HepG2 (cell line): ENCODE measurements at regions not wholly inside any gene's neighbourhood (a gene's known extent, or its start where the extent isn't known, plus 50 kb on each side); places are given as distances from the start of the nearest gene placed in this dataset.

Experiments
- ATAC-seq: fragments of 200-7000 bp; cut with Tn5 transposase; 3 replicates; pipeline ENCODE4 v1.9.1; 2020; ENCODE audit warnings: mild to moderate bottlenecking, moderate library complexity
- BruUV-seq: library from RNA; stranded (reverse); fragments of 400-500 nt; replicated peaks from 2 replicates; lab custom pipeline; 2021; lab: Mats Ljungman, UMichigan
- CTCF ChIA-PET: fragments of 300-600 bp; formaldehyde crosslinking; extraction: SDS; loops from one replicate; lab custom pipeline; 2021; ENCODE audit warnings: low total read pairs, inconsistent platforms, low intra/inter-chr PET ratio; lab: Yijun Ruan, JAX
- POLR2A ChIA-PET: fragments of 350-600 bp; sonication (Branson Sonifier 250); formaldehyde crosslinking; loops from one replicate; lab custom pipeline; 2020; ENCODE audit warnings: antibody characterized with exemption, inconsistent platforms; lab: Yijun Ruan, JAX
- DNase-seq: peaks from one replicate; pipeline ENCODE4 v3.0.0-alpha.2; 2015; ENCODE audit warnings: low spot score
- FAIRE-seq: peaks from 3 replicates; lab custom pipeline; 2011; peaks lifted over from hg19 to GRCh38; lab: Jason Lieb, UNC
- H2AFZ ChIP-seq: one replicate; pipeline ENCODE4 v1.6.1; 2011; ENCODE audit warnings: low read length, inconsistent platforms
- H3K27ac ChIP-seq: fragments of 300-600 bp; 3 replicates; pipeline ENCODE4 v1.8.0; 2011; ENCODE audit warnings: mixed run types, mild to moderate bottlenecking, mixed read lengths, low read length, inconsistent platforms; ENCODE audit not compliant: insufficient read depth; ENCODE audit errors: extremely low read length
- H3K27me3 ChIP-seq, 2 experiments: fragments of 200-600 bp in 1 of 2; 2 replicates in 1 of 2; 3 replicates in 1 of 2; pipeline versions ENCODE4 v1.6.0 to v1.8.0; 2011; ENCODE audit warnings: low read length in 2 of 2, mild to moderate bottlenecking in 2 of 2, moderate library complexity in 2 of 2, inconsistent platforms in 1 of 2; ENCODE audit not compliant: insufficient read depth in 2 of 2, control insufficient read depth in 1 of 2
- H3K36me3 ChIP-seq, 2 experiments: fragments of 200-600 bp in 1 of 2; replicated peaks in 1 of 2; 2 replicates in 1 of 2; 3 replicates in 1 of 2; pipeline versions ENCODE4 v1.5.1 to v1.8.0; 2011; ENCODE audit warnings: low read length in 2 of 2, inconsistent platforms in 1 of 2; ENCODE audit not compliant: insufficient read depth in 2 of 2, control insufficient read depth in 1 of 2
- H3K4me1 ChIP-seq: 2 replicates; pipeline ENCODE4 v1.5.1; 2012; ENCODE audit warnings: low read length, inconsistent platforms; ENCODE audit not compliant: insufficient read depth
- H3K4me2 ChIP-seq: 2 replicates; pipeline ENCODE4 v1.6.0; 2011; ENCODE audit warnings: low read depth, low read length, inconsistent platforms
- H3K4me3 ChIP-seq, 3 experiments: fragments of 200-600 bp in 1 of 3; sonication (generic), shearing (Covaris generic) in 1 of 3; replicated peaks in 1 of 3; 2 replicates each; pipeline ENCODE4 v1.5.1; 2011 to 2016; ENCODE audit warnings: low read length in 3 of 3, inconsistent platforms in 2 of 3, low read depth in 2 of 3, mild to moderate bottlenecking in 2 of 3, control low read depth in 1 of 3, mixed read lengths in 1 of 3; ENCODE audit not compliant: insufficient read depth in 1 of 3
- H3K79me2 ChIP-seq: one replicate; pipeline ENCODE4 v1.6.1; 2011; ENCODE audit warnings: low read length, inconsistent platforms; ENCODE audit not compliant: insufficient read depth
- H3K9ac ChIP-seq: 2 replicates; pipeline ENCODE4 v1.6.0; 2011; ENCODE audit warnings: mild to moderate bottlenecking, low read depth, low read length, inconsistent platforms; ENCODE audit not compliant: insufficient read depth
- H3K9me3 ChIP-seq: 2 replicates; pipeline ENCODE4 v1.5.1; 2012; ENCODE audit warnings: mild to moderate bottlenecking, low read length
- H4K20me1 ChIP-seq: 2 replicates; pipeline ENCODE4 v1.6.0; 2011; ENCODE audit warnings: inconsistent platforms, mild to moderate bottlenecking, low read length, moderate library complexity; ENCODE audit not compliant: insufficient read depth
- ARID4A ChIP-seq: sonication (generic); formaldehyde crosslinking; IDR thresholded peaks from 2 replicates; pipeline ENCODE4 v1.5.0; 2020; ENCODE audit warnings: mild to moderate bottlenecking, missing genetic modification reagents, borderline replicate concordance
- CENPBD1 ChIP-seq: sonication (generic); formaldehyde crosslinking; IDR thresholded peaks from 2 replicates; pipeline ENCODE4 v1.8.0; 2022; ENCODE audit warnings: missing genetic modification reagents, low read depth, mild to moderate bottlenecking, borderline replicate concordance
- DDIT3 ChIP-seq: sonication (generic); formaldehyde crosslinking; IDR thresholded peaks from 2 replicates; pipeline ENCODE4 v1.4.0; 2020; ENCODE audit warnings: mild to moderate bottlenecking, missing genetic modification reagents
- FOSL2 ChIP-seq: sonication (generic); formaldehyde crosslinking; IDR thresholded peaks from 2 replicates; pipeline ENCODE4 v1.4.0; 2020; ENCODE audit warnings: missing genetic modification reagents
- HHEX ChIP-seq: IDR thresholded peaks from 2 replicates; pipeline ENCODE4 v1.6.1; 2016; ENCODE audit warnings: control low read depth
- KLF13 ChIP-seq: sonication (generic); formaldehyde crosslinking; IDR thresholded peaks from 2 replicates; pipeline ENCODE4 v1.4.0; 2020; ENCODE audit warnings: mild to moderate bottlenecking, missing genetic modification reagents
- LBX2 ChIP-seq: sonication (generic); formaldehyde crosslinking; IDR thresholded peaks from 2 replicates; pipeline ENCODE4 v1.5.0; 2020; ENCODE audit warnings: missing genetic modification reagents, mild to moderate bottlenecking, borderline replicate concordance
- NFE2L1 ChIP-seq: sonication (generic); formaldehyde crosslinking; IDR thresholded peaks from 2 replicates; pipeline ENCODE4 v1.4.0; 2020; ENCODE audit warnings: missing genetic modification reagents, mild to moderate bottlenecking, borderline replicate concordance
- PAX8 ChIP-seq: sonication (generic); formaldehyde crosslinking; IDR thresholded peaks from 2 replicates; pipeline ENCODE4 v1.8.0; 2022; ENCODE audit warnings: mild to moderate bottlenecking, missing genetic modification reagents, borderline replicate concordance
- PTBP1 ChIP-seq: fragments of 200-400 bp; formaldehyde crosslinking; IDR thresholded peaks from 2 replicates; pipeline ENCODE4 v1.6.1; 2018; ENCODE audit warnings: low read length, low read depth; ENCODE audit not compliant: poor library complexity, severe bottlenecking
- RXRB ChIP-seq: IDR thresholded peaks from 2 replicates; pipeline ENCODE4 v1.6.1; 2016; ENCODE audit warnings: borderline replicate concordance, missing genetic modification reagents, missing compliant biosample characterization
- SMYD3 ChIP-seq: sonication (generic); formaldehyde crosslinking; IDR thresholded peaks from 2 replicates; pipeline ENCODE4 v1.8.1; 2023; ENCODE audit warnings: mild to moderate bottlenecking, missing genetic modification reagents
- SNAI1 ChIP-seq: sonication (generic); formaldehyde crosslinking; IDR thresholded peaks from 2 replicates; pipeline ENCODE4 v1.5.0; 2020; ENCODE audit warnings: mild to moderate bottlenecking, missing genetic modification reagents, borderline replicate concordance
- SP1 ChIP-seq, 2 experiments: fragments of 450-650 bp in 1 of 2; sonication (generic) in 1 of 2; formaldehyde crosslinking in 1 of 2; IDR thresholded peaks; 2 replicates each; pipeline versions ENCODE4 v1.4.0 to v1.6.1; 2016 to 2020; ENCODE audit warnings: missing genetic modification reagents in 1 of 2
- ZBTB14 ChIP-seq: sonication (generic); formaldehyde crosslinking; IDR thresholded peaks from 2 replicates; pipeline ENCODE4 v1.4.0; 2020; ENCODE audit warnings: missing genetic modification reagents
- ZNF354B ChIP-seq: sonication (generic); formaldehyde crosslinking; IDR thresholded peaks from 2 replicates; pipeline ENCODE4 v1.8.0; 2022; ENCODE audit warnings: mild to moderate bottlenecking, missing genetic modification reagents
- ZNF570 ChIP-seq: sonication (generic); formaldehyde crosslinking; IDR thresholded peaks from 2 replicates; pipeline ENCODE4 v1.4.0; 2020; ENCODE audit warnings: mild to moderate bottlenecking, missing genetic modification reagents, borderline replicate concordance
- ZNF589 ChIP-seq: sonication (generic); formaldehyde crosslinking; conservative IDR thresholded peaks from 2 replicates; pipeline ENCODE4 v1.8.0; 2022; ENCODE audit warnings: mild to moderate bottlenecking, moderate library complexity, missing genetic modification reagents
- ZNF615 ChIP-seq: sonication (generic); formaldehyde crosslinking; IDR thresholded peaks from 2 replicates; pipeline ENCODE4 v1.5.0; 2020; ENCODE audit warnings: mild to moderate bottlenecking, missing genetic modification reagents, borderline replicate concordance
- in situ Hi-C: cut with HindIII; loops from 2 replicates; pipeline ENCODE4 v1.10.0; 2017; ENCODE audit warnings: low pct_unique_long_range_greater_than_20kb; ENCODE audit not compliant: extremely low pct_ligation_motif_present
- intact Hi-C: fragments of 100-400 bp; cut with micrococcal nuclease; formaldehyde crosslinking; loops from one replicate; pipeline ENCODE4 v1.10.0; 2022; ENCODE audit not compliant: unreplicated experiment

- no peak overlapping the region for H3K27ac ChIP-seq
- no peaks in the 10 kb centered on the region for H3K9me3 ChIP-seq
- in situ Hi-C loops (no loop called here), intact Hi-C loops (no loop called here)
- H3K27me3 ChIP-seq = no peaks in the 10 kb centered on the region; a peak in 1 of 5 replicates
- no peak overlapping the region for H2AFZ ChIP-seq
- ChIA-PET CTCF (no interaction called here), POLR2A (no interaction called here)
- H3K4me1 ChIP-seq = peaks cover 6% of the 10 kb centered on the region
- H3K9ac ChIP-seq = no peak overlapping the region
- BruUV-seq = no TSS peak
- no peaks in the 10 kb centered on the region for H3K79me2 ChIP-seq
- no peaks in the 10 kb centered on the region for H4K20me1 ChIP-seq
- no peak for FAIRE-seq
- H3K4me3 ChIP-seq = no peak overlapping the region
- no peak overlapping the region for H3K4me2 ChIP-seq
- no peak for TF ChIP-seq ZNF570
- no peak for TF ChIP-seq ZNF589
- TF ChIP-seq HHEX (CRISPR knock-in tag) = no peak
- no peak for TF ChIP-seq PTBP1
- TF ChIP-seq LBX2 = no peak
- no peak for TF ChIP-seq ARID4A
- no peak for TF ChIP-seq NFE2L1
- TF ChIP-seq FOSL2 = no peak
- TF ChIP-seq ZBTB14 = no peak
- no peak for TF ChIP-seq RXRB (CRISPR knock-in tag)
- no peak for TF ChIP-seq SNAI1 (CRISPR knock-in tag)
- no peak for TF ChIP-seq PAX8
- no peak for TF ChIP-seq ZNF615 (CRISPR knock-in tag)
- no peak for TF ChIP-seq DDIT3 (CRISPR knock-in tag)
- no peak for TF ChIP-seq SMYD3 (CRISPR knock-in tag)
- no peak for TF ChIP-seq CENPBD1 (CRISPR knock-in tag)
- no peak for TF ChIP-seq SP1 (IDR thresholded peaks at IDR 0.05)
- no peak for TF ChIP-seq SP1 (CRISPR knock-in tag; IDR thresholded peaks at IDR 0.05)
- no peak for TF ChIP-seq ZNF354B
- TF ChIP-seq KLF13 = no peak
- ATAC-seq = no peak
- DNase-seq = no peak
- no peaks in the 10 kb centered on the region for H3K36me3 ChIP-seq
These were observed 177.0 kb downstream of the GNAT3 start for GRCh38 chr7:80334908-80335307.
